HepG2 (cell line): ENCODE measurements at regions not wholly inside any gene's neighbourhood (a gene's known extent, or its start where the extent isn't known, plus 50 kb on each side); places are given as distances from the start of the nearest gene placed in this dataset.

Experiments
- ATAC-seq: fragments of 200-7000 bp; cut with Tn5 transposase; 3 replicates; pipeline ENCODE4 v1.9.1; 2020; ENCODE audit warnings: mild to moderate bottlenecking, moderate library complexity
- BruUV-seq: library from RNA; stranded (reverse); fragments of 400-500 nt; replicated peaks from 2 replicates; lab custom pipeline; 2021; lab: Mats Ljungman, UMichigan
- CTCF ChIA-PET: fragments of 300-600 bp; formaldehyde crosslinking; extraction: SDS; loops from one replicate; lab custom pipeline; 2021; ENCODE audit warnings: low total read pairs, inconsistent platforms, low intra/inter-chr PET ratio; lab: Yijun Ruan, JAX
- POLR2A ChIA-PET: fragments of 350-600 bp; sonication (Branson Sonifier 250); formaldehyde crosslinking; loops from one replicate; lab custom pipeline; 2020; ENCODE audit warnings: antibody characterized with exemption, inconsistent platforms; lab: Yijun Ruan, JAX
- DNase-seq: peaks from one replicate; pipeline ENCODE4 v3.0.0-alpha.2; 2015; ENCODE audit warnings: low spot score
- FAIRE-seq: peaks from 3 replicates; lab custom pipeline; 2011; peaks lifted over from hg19 to GRCh38; lab: Jason Lieb, UNC
- H2AFZ ChIP-seq: one replicate; pipeline ENCODE4 v1.6.1; 2011; ENCODE audit warnings: low read length, inconsistent platforms
- H3K27ac ChIP-seq: fragments of 300-600 bp; 3 replicates; pipeline ENCODE4 v1.8.0; 2011; ENCODE audit warnings: mixed run types, mild to moderate bottlenecking, mixed read lengths, low read length, inconsistent platforms; ENCODE audit not compliant: insufficient read depth; ENCODE audit errors: extremely low read length
- H3K27me3 ChIP-seq, 2 experiments: fragments of 200-600 bp in 1 of 2; 2 replicates in 1 of 2; 3 replicates in 1 of 2; pipeline versions ENCODE4 v1.6.0 to v1.8.0; 2011; ENCODE audit warnings: low read length in 2 of 2, mild to moderate bottlenecking in 2 of 2, moderate library complexity in 2 of 2, inconsistent platforms in 1 of 2; ENCODE audit not compliant: insufficient read depth in 2 of 2, control insufficient read depth in 1 of 2
- H3K36me3 ChIP-seq, 2 experiments: fragments of 200-600 bp in 1 of 2; replicated peaks in 1 of 2; 2 replicates in 1 of 2; 3 replicates in 1 of 2; pipeline versions ENCODE4 v1.5.1 to v1.8.0; 2011; ENCODE audit warnings: low read length in 2 of 2, inconsistent platforms in 1 of 2; ENCODE audit not compliant: insufficient read depth in 2 of 2, control insufficient read depth in 1 of 2
- H3K4me1 ChIP-seq: 2 replicates; pipeline ENCODE4 v1.5.1; 2012; ENCODE audit warnings: low read length, inconsistent platforms; ENCODE audit not compliant: insufficient read depth
- H3K4me2 ChIP-seq: 2 replicates; pipeline ENCODE4 v1.6.0; 2011; ENCODE audit warnings: low read depth, low read length, inconsistent platforms
- H3K4me3 ChIP-seq, 3 experiments: fragments of 200-600 bp in 1 of 3; sonication (generic), shearing (Covaris generic) in 1 of 3; replicated peaks in 1 of 3; 2 replicates each; pipeline ENCODE4 v1.5.1; 2011 to 2016; ENCODE audit warnings: low read length in 3 of 3, inconsistent platforms in 2 of 3, low read depth in 2 of 3, mild to moderate bottlenecking in 2 of 3, control low read depth in 1 of 3, mixed read lengths in 1 of 3; ENCODE audit not compliant: insufficient read depth in 1 of 3
- H3K79me2 ChIP-seq: one replicate; pipeline ENCODE4 v1.6.1; 2011; ENCODE audit warnings: low read length, inconsistent platforms; ENCODE audit not compliant: insufficient read depth
- H3K9ac ChIP-seq: 2 replicates; pipeline ENCODE4 v1.6.0; 2011; ENCODE audit warnings: mild to moderate bottlenecking, low read depth, low read length, inconsistent platforms; ENCODE audit not compliant: insufficient read depth
- H3K9me3 ChIP-seq: 2 replicates; pipeline ENCODE4 v1.5.1; 2012; ENCODE audit warnings: mild to moderate bottlenecking, low read length
- H4K20me1 ChIP-seq: 2 replicates; pipeline ENCODE4 v1.6.0; 2011; ENCODE audit warnings: inconsistent platforms, mild to moderate bottlenecking, low read length, moderate library complexity; ENCODE audit not compliant: insufficient read depth
- CBFB ChIP-seq: sonication (generic); formaldehyde crosslinking; IDR thresholded peaks from 2 replicates; pipeline ENCODE4 v1.4.0; 2020; ENCODE audit warnings: missing genetic modification reagents
- FOSL2 ChIP-seq: sonication (generic); formaldehyde crosslinking; IDR thresholded peaks from 2 replicates; pipeline ENCODE4 v1.4.0; 2020; ENCODE audit warnings: missing genetic modification reagents
- JUNB ChIP-seq: sonication (generic); formaldehyde crosslinking; IDR thresholded peaks from 2 replicates; pipeline ENCODE4 v1.8.0; 2022; ENCODE audit warnings: missing genetic modification reagents, mild to moderate bottlenecking, borderline replicate concordance
- MAF1 ChIP-seq: sonication (generic); formaldehyde crosslinking; IDR thresholded peaks from 2 replicates; pipeline ENCODE4 v1.5.0; 2020; ENCODE audit warnings: missing genetic modification reagents, borderline replicate concordance
- NFIC ChIP-seq: IDR thresholded peaks from 2 replicates; pipeline ENCODE4 v1.6.1; 2012; ENCODE audit warnings: mild to moderate bottlenecking, low read length, inconsistent platforms
- NFKBIZ ChIP-seq: IDR thresholded peaks from 2 replicates; pipeline ENCODE4 v1.6.1; 2018; ENCODE audit warnings: missing genetic modification reagents, missing compliant biosample characterization
- REPIN1 ChIP-seq: sonication (generic); formaldehyde crosslinking; IDR thresholded peaks from 2 replicates; pipeline ENCODE4 v1.8.0; 2022; ENCODE audit warnings: missing genetic modification reagents, low read depth, mild to moderate bottlenecking, borderline replicate concordance
- TBP ChIP-seq: sonication (generic); formaldehyde crosslinking; IDR thresholded peaks from 2 replicates; pipeline ENCODE4 v1.5.0; 2020; ENCODE audit warnings: missing genetic modification reagents
- THAP7 ChIP-seq: sonication (generic); formaldehyde crosslinking; IDR thresholded peaks from 2 replicates; pipeline ENCODE4 v1.8.1; 2023; ENCODE audit warnings: mild to moderate bottlenecking, missing genetic modification reagents
- WIZ ChIP-seq: sonication (generic); formaldehyde crosslinking; IDR thresholded peaks from 2 replicates; pipeline ENCODE4 v1.5.1; 2020; ENCODE audit warnings: mild to moderate bottlenecking, missing genetic modification reagents
- ZNF136 ChIP-seq: sonication (generic); formaldehyde crosslinking; IDR thresholded peaks from 2 replicates; pipeline ENCODE4 v1.8.1; 2022; ENCODE audit warnings: low read depth, mild to moderate bottlenecking, moderate library complexity, missing genetic modification reagents
- ZNF256 ChIP-seq: sonication (generic); formaldehyde crosslinking; conservative IDR thresholded peaks from 2 replicates; pipeline ENCODE4 v1.4.0; 2020; ENCODE audit warnings: missing genetic modification reagents
- ZNF260 ChIP-seq: sonication (generic); formaldehyde crosslinking; IDR thresholded peaks from 2 replicates; pipeline ENCODE4 v1.4.0; 2020; ENCODE audit warnings: missing genetic modification reagents, low read depth, mild to moderate bottlenecking, borderline replicate concordance
- ZNF441 ChIP-seq: sonication (generic); formaldehyde crosslinking; IDR thresholded peaks from 2 replicates; pipeline ENCODE4 v1.7.0; 2021; ENCODE audit warnings: missing genetic modification reagents, borderline replicate concordance
- ZNF776 ChIP-seq: sonication (generic); formaldehyde crosslinking; IDR thresholded peaks from 2 replicates; pipeline ENCODE4 v1.4.0; 2020; ENCODE audit warnings: mild to moderate bottlenecking, missing genetic modification reagents
- WGBS: methylation state at CpG from one replicate; pipeline ENCODE4 v1.1.6; 2017; ENCODE audit warnings: low lambda C conversion rate; 5-methylcytosine and 5-hydroxymethylcytosine counted together
- in situ Hi-C: cut with HindIII; loops from 2 replicates; pipeline ENCODE4 v1.10.0; 2017; ENCODE audit warnings: low pct_unique_long_range_greater_than_20kb; ENCODE audit not compliant: extremely low pct_ligation_motif_present
- intact Hi-C: fragments of 100-400 bp; cut with micrococcal nuclease; formaldehyde crosslinking; loops from one replicate; pipeline ENCODE4 v1.10.0; 2022; ENCODE audit not compliant: unreplicated experiment
- TF ChIP-seq, protein P1 (sequence below): sonication (generic); formaldehyde crosslinking; IDR thresholded peaks from 2 replicates; pipeline ENCODE4 v1.5.0; 2020; ENCODE audit warnings: missing genetic modification reagents, mild to moderate bottlenecking, borderline replicate concordance

DNA sequence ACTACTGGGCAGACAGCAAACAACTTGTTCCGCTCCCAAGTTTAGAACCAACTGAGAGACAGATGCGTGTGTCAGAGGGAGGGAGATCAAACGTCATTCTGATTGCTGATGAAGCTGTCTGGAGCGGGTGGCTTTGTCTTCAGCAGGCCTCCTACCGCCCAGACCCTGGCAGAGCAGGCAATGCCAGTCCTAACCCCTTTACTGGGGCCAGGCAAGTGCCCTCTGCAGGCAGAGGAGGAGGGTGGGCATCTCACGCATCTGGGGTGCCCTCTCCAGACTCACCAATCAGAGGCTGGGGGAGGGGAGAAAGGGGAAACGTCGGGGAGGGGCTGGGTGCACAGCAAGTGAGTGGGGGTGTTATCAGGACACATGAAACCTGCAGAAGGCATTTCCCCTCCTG, 126.6 kb downstream of the ACTL8 start:
- 12% methylated on average over 8 of the region's 8 CpGs for WGBS
- intact Hi-C loops = no loop called here
- DNase-seq = no peak
- no peaks in the 10 kb centered on the region for H3K36me3 ChIP-seq
- no peaks in the 10 kb centered on the region for H3K4me1 ChIP-seq
- H4K20me1 ChIP-seq = no peaks in the 10 kb centered on the region
- FAIRE-seq = no peak
- H3K9me3 ChIP-seq = no peaks in the 10 kb centered on the region
- peaks cover 2 to 10% of the 10 kb centered on the region in 2 experiments; a peak in 2 of 5 replicates for H3K27me3 ChIP-seq
- TF ChIP-seq ZNF260 (CRISPR knock-in tag) (no peak), ZNF441 (CRISPR knock-in tag) (no peak), CBFB (CRISPR knock-in tag) (no peak), ZNF256 (CRISPR knock-in tag) (no peak), TBP (CRISPR knock-in tag) (no peak), THAP7 (no peak), JUNB (no peak), REPIN1 (no peak), NFKBIZ (CRISPR knock-in tag) (no peak), ZNF776 (CRISPR knock-in tag) (no peak), FOSL2 (no peak), NFIC (no peak), MAF1 (CRISPR knock-in tag) (no peak), ZNF136 (CRISPR knock-in tag) (no peak), WIZ (CRISPR knock-in tag) (no peak)
- TF ChIP-seq, protein P1, sequence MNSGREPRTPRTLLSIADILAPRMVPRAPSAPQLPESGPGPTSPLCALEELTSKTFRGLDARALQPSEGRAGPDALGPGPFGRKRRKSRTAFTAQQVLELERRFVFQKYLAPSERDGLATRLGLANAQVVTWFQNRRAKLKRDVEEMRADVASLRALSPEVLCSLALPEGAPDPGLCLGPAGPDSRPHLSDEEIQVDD (CRISPR knock-in tag) = no peak
- ChIA-PET POLR2A (no interaction called here), CTCF (no interaction called here)
- H3K9ac ChIP-seq = no peak overlapping the region
- no peak overlapping the region for H3K4me3 ChIP-seq
- no TSS peak for BruUV-seq
- no peaks in the 10 kb centered on the region for H3K79me2 ChIP-seq
- H2AFZ ChIP-seq = no peak overlapping the region
- H3K27ac ChIP-seq = no peak overlapping the region
- H3K4me2 ChIP-seq = no peak overlapping the region
- in situ Hi-C loops = no loop called here
- ATAC-seq = no peak
